HG03354 (cell line): ENCODE measurements at regions not wholly inside any gene's neighbourhood (a gene's known extent, or its start where the extent isn't known, plus 50 kb on each side); places are given as distances from the start of the nearest gene placed in this dataset.
"Not testable (repeated sequence)": the region's sequence is repeated elsewhere in the genome, so short reads cannot be mapped to it uniquely, and the experiment has no call there.

Source experiments
- ATAC-seq: cut with Tn5 transposase; IDR thresholded peaks from one replicate; pipeline ENCODE4 v1.9.1; 2021; ENCODE audit warnings: mild to moderate bottlenecking; ENCODE audit not compliant: unreplicated experiment, poor library complexity, severe bottlenecking

GRCh38 chr3:34869696-34870095 is 769.6 kb upstream of the ARPP21 start:
- ATAC-seq, result no peak

GRCh38 chr3:34872406-34872805 is 766.9 kb upstream of the ARPP21 start:
- ATAC-seq, result no peak

GRCh38 chr3:34876997-34877396 is 762.3 kb upstream of the ARPP21 start:
- ATAC-seq, result no peak

GRCh38 chr3:34878488-34878887 is 760.8 kb upstream of the ARPP21 start:
- no peak for ATAC-seq

- ATAC-seq, result no peak
Observed at GRCh38 chr3:34881026-34881425, 758.3 kb upstream of the ARPP21 start.

GRCh38 chr3:34882764-34883163 is 756.6 kb upstream of the ARPP21 start:
- no peak for ATAC-seq

GRCh38 chr3:34884007-34884406 is 755.3 kb upstream of the ARPP21 start:
- ATAC-seq, result no peak

GRCh38 chr3:34886443-34886842 is 752.9 kb upstream of the ARPP21 start:
- ATAC-seq, result no peak

GRCh38 chr3:34889641-34890040 is 749.7 kb upstream of the ARPP21 start:
- ATAC-seq, result no peak

- ATAC-seq, result no peak
Observed at GRCh38 chr3:34890247-34890646, 749.1 kb upstream of the ARPP21 start.

GRCh38 chr3:34891941-34892340 is 747.4 kb upstream of the ARPP21 start:
- ATAC-seq, result no peak

- ATAC-seq, result no peak
Observed at GRCh38 chr3:34895841-34896240, 743.5 kb upstream of the ARPP21 start.

- not testable (repeated sequence) for ATAC-seq
Observed at GRCh38 chr3:34909679-34910078, 729.6 kb upstream of the ARPP21 start.

- ATAC-seq, result no peak
Observed at GRCh38 chr3:34919025-34919424, 720.3 kb upstream of the ARPP21 start.

GRCh38 chr3:34920806-34921205 is 718.5 kb upstream of the ARPP21 start:
- no peak for ATAC-seq

- no peak for ATAC-seq
Observed at GRCh38 chr3:34924961-34925360, 714.4 kb upstream of the ARPP21 start.

GRCh38 chr3:34925851-34926250 is 713.5 kb upstream of the ARPP21 start:
- ATAC-seq, result no peak

GRCh38 chr3:34929036-34929435 is 710.3 kb upstream of the ARPP21 start:
- ATAC-seq, result no peak

GRCh38 chr3:34934660-34935059 is 704.7 kb upstream of the ARPP21 start:
- no peak for ATAC-seq

GRCh38 chr3:34938784-34939183 is 700.5 kb upstream of the ARPP21 start:
- no peak for ATAC-seq

GRCh38 chr3:34942256-34942655 is 697.1 kb upstream of the ARPP21 start:
- ATAC-seq, result no peak

- no peak for ATAC-seq
Observed at GRCh38 chr3:34947834-34948233, 691.5 kb upstream of the ARPP21 start.

GRCh38 chr3:34948517-34948916 is 690.8 kb upstream of the ARPP21 start:
- ATAC-seq, result no peak
